ENCODE measurements at regions not wholly inside any gene's neighbourhood (a gene's known extent, or its start where the extent isn't known, plus 50 kb on each side); places are given as distances from the start of the nearest gene placed in this dataset.

DNA sequence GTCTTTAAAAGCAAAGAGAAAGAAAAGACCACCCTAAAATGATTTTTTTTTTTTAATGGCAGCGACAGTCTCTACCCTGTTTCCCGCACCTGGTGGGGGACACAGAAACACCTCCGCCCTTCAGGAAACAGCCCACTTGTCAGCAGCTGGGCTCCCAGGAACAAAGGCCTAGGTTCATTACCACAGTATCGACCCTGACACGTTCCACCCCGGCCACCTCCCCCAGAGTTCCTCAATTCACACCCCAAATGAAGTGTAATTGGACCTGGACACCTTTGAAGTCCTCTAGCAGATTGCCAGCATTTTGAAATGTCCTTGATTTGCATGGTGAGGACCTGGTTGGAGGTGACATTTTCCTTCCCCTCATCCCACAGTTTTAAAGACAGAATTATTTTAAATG is 175.0 kb upstream of the BCOR start:
- FAIRE-seq (no peak), ATAC-seq (no peak), DNase-seq (ENCODE audit: low read depth in 1 of 2, low spot score in 1 of 2) (no peak)
- no peaks in the 10 kb centered on the region for H3K9me3 ChIP-seq
- H3K4me2 ChIP-seq, result no peak overlapping the region
- ChIA-PET POLR2A (no interaction called here), CTCF (no interaction called here)
- TF ChIP-seq, protein P1, sequence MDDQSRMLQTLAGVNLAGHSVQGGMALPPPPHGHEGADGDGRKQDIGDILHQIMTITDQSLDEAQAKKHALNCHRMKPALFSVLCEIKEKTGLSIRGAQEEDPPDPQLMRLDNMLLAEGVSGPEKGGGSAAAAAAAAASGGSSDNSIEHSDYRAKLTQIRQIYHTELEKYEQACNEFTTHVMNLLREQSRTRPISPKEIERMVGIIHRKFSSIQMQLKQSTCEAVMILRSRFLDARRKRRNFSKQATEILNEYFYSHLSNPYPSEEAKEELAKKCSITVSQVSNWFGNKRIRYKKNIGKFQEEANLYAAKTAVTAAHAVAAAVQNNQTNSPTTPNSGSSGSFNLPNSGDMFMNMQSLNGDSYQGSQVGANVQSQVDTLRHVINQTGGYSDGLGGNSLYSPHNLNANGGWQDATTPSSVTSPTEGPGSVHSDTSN (IDR thresholded peaks at IDR 0.05), result no peak
- no peak for TF ChIP-seq GATA3 (IDR thresholded peaks at IDR 0.05; ENCODE audit: borderline replicate concordance)
- H3K4me1 ChIP-seq, result no peaks in the 10 kb centered on the region
- H3K4me3 ChIP-seq, result no peak overlapping the region
- no peak overlapping the region for H3K27ac ChIP-seq
- WGBS (ENCODE audit: missing lambda C conversion rate), result 51% methylated on average over 6 of the region's 6 CpGs

DNA sequence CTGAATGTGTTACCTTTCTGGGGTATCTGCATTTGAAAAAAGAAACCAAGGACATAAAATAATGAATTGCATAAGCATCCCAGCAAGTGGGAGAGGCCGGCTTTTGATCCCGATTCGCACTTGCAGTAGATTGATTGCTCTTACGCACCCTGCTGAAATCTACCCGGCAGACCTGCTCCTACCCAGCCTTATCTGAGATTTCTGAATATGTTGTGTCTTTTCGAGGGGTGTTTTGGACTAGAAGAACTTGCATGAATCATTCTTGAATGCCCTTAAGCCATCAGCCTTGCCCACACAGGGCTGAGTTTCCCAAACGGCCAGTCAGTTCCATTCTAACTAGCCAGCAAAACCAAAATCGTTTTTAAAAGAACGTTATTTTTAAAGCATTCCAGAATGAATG is 174.4 kb upstream of the BCOR start:
- WGBS (ENCODE audit: missing lambda C conversion rate), result 57% methylated on average over 9 of the region's 9 CpGs
- Histone ChIP-seq H3K4me1 (no peaks in the 10 kb centered on the region), H3K4me3 (no peak overlapping the region), H3K9me3 (no peaks in the 10 kb centered on the region), H3K27ac (no peak overlapping the region), H3K4me2 (no peak overlapping the region)
- ATAC-seq (no peak), FAIRE-seq (no peak), DNase-seq (ENCODE audit: low read depth in 1 of 2, low spot score in 1 of 2) (no peak)
- ChIA-PET CTCF (no interaction called here), POLR2A (no interaction called here)
- TF ChIP-seq NR3C1 (IDR thresholded peaks at IDR 0.05) (no peak), ZSCAN20 (CRISPR knock-in tag; IDR thresholded peaks at IDR 0.05) (no peak)
- TF ChIP-seq, protein P2, sequence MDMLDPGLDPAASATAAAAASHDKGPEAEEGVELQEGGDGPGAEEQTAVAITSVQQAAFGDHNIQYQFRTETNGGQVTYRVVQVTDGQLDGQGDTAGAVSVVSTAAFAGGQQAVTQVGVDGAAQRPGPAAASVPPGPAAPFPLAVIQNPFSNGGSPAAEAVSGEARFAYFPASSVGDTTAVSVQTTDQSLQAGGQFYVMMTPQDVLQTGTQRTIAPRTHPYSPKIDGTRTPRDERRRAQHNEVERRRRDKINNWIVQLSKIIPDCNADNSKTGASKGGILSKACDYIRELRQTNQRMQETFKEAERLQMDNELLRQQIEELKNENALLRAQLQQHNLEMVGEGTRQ (IDR thresholded peaks at IDR 0.05), result no peak

DNA sequence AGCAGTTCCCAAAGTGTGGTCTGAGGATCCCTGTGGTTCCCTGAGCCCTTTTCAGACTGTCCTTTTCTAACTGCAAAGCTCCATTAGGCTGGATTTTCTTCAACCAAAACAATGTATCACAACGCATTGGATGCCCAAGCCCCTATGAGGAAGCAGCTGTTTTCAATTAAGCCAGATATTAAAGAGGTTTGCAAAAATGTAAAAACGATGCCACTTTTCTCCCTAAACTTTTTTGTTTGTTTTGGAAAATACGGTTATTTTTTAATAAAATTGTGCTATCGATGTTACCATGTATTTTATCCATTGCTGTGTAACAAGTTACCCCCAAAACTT is 170.4 kb upstream of the BCOR start:
- H3K4me1 ChIP-seq, result peaks cover 7% of the 10 kb centered on the region
- WGBS (ENCODE audit: missing lambda C conversion rate), result 80% methylated on average over 4 of the region's 4 CpGs
- DNase-seq (ENCODE audit: low read depth in 1 of 2, low spot score in 1 of 2), result no peak
- CTCF ChIA-PET, result interaction anchor here (0.7 to 3.4 kb wide), 5 partner anchors 9 to 616 kb away, joined by 3 to 17 read pairs (median 3); no protein-coding TSS in a partner anchor
- FAIRE-seq, result no peak
- POLR2A ChIA-PET, result no interaction called here
- ATAC-seq, result no peak
- no peak overlapping the region for H3K27ac ChIP-seq
- H3K9me3 ChIP-seq, result no peaks in the 10 kb centered on the region
- TF ChIP-seq, protein P3, sequence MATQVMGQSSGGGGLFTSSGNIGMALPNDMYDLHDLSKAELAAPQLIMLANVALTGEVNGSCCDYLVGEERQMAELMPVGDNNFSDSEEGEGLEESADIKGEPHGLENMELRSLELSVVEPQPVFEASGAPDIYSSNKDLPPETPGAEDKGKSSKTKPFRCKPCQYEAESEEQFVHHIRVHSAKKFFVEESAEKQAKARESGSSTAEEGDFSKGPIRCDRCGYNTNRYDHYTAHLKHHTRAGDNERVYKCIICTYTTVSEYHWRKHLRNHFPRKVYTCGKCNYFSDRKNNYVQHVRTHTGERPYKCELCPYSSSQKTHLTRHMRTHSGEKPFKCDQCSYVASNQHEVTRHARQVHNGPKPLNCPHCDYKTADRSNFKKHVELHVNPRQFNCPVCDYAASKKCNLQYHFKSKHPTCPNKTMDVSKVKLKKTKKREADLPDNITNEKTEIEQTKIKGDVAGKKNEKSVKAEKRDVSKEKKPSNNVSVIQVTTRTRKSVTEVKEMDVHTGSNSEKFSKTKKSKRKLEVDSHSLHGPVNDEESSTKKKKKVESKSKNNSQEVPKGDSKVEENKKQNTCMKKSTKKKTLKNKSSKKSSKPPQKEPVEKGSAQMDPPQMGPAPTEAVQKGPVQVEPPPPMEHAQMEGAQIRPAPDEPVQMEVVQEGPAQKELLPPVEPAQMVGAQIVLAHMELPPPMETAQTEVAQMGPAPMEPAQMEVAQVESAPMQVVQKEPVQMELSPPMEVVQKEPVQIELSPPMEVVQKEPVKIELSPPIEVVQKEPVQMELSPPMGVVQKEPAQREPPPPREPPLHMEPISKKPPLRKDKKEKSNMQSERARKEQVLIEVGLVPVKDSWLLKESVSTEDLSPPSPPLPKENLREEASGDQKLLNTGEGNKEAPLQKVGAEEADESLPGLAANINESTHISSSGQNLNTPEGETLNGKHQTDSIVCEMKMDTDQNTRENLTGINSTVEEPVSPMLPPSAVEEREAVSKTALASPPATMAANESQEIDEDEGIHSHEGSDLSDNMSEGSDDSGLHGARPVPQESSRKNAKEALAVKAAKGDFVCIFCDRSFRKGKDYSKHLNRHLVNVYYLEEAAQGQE (IDR thresholded peaks at IDR 0.05), result no peak
- TF ChIP-seq KDM1A (IDR thresholded peaks at IDR 0.05; ENCODE audit: low read depth) (no peak), HEYL (CRISPR knock-in tag; IDR thresholded peaks at IDR 0.05) (no peak)
- H3K4me2 ChIP-seq, result no peak overlapping the region
- no peak overlapping the region for H3K4me3 ChIP-seq

DNA sequence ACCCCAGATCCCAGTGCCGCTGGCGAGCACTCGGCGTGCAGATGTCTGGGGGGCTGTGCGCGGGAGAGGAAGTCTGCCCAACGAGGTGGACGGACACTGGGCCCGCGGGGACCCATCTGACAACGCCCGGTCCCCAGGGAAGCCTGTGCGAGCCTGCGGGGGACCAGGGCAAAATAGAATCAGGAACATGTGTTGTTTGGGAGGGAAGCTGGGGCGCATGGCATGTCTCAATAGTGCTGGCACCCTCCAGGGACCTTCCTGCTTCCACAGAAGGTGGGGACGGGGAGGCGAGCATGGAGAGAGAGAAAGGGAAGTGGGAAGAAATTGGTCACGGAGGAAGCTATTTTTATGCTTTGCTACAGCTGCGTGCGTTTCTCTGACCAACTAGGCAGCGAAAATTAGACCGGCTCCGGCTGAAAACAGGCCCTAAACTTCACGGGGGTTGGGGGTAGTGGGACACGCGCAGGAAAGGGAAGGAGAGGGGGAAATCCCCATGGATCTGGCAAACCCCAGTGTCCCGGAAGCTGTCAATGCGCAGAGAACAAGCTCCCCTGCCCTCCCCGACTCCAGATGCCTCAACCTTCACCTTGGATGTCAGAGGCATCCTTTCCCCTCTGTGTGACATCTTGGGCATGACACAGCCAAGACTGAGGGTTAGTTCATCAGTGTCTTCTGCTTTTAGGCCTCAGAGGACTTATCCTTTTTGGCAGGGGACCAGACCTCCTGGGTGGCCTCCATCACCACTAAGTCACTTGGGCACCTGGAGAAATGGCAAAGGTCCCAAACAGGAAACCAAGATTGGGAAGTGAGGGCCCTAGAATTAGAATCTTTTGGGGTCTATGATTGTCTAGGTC is 169.8 kb upstream of the BCOR start:
- ChIA-PET CTCF (interaction anchor here (0.6 to 3.4 kb wide), 23 partner anchors 9 to 1517 kb away, joined by 3 to 17 read pairs (median 3); partner anchors contain the start of gene BCOR), POLR2A (interaction anchor here (0.8 kb wide), 1 partner anchor 537 kb away, joined by 3 read pairs; no protein-coding TSS in a partner anchor)
- no peak for DNase-seq (ENCODE audit: low read depth in 1 of 2, low spot score in 1 of 2)
- H3K27ac ChIP-seq, result peak overlapping the region; percentile 89 to 96; a peak in 5 of 6 replicates
- WGBS (ENCODE audit: missing lambda C conversion rate), result 68% methylated on average over 15 of the region's 29 CpGs
- peak overlapping the region; percentile 64 for H3K4me3 ChIP-seq
- no peak for TF ChIP-seq FOXS1 (CRISPR knock-in tag; IDR thresholded peaks at IDR 0.05)
- peak overlapping the region; percentile 73 for H3K4me2 ChIP-seq
- H3K9me3 ChIP-seq, result no peaks in the 10 kb centered on the region
- ATAC-seq, result peak; percentile 21 to 48; a peak in 3 of 6 replicates
- FAIRE-seq, result no peak
- peaks cover 12% of the 10 kb centered on the region for H3K4me1 ChIP-seq
